ENCODE measurements at regions not wholly inside any gene's neighbourhood (a gene's known extent, or its start where the extent isn't known, plus 50 kb on each side); places are given as distances from the start of the nearest gene placed in this dataset.
"Not testable (repeated sequence)": the region's sequence is repeated elsewhere in the genome, so short reads cannot be mapped to it uniquely, and the experiment has no call there.

DNA sequence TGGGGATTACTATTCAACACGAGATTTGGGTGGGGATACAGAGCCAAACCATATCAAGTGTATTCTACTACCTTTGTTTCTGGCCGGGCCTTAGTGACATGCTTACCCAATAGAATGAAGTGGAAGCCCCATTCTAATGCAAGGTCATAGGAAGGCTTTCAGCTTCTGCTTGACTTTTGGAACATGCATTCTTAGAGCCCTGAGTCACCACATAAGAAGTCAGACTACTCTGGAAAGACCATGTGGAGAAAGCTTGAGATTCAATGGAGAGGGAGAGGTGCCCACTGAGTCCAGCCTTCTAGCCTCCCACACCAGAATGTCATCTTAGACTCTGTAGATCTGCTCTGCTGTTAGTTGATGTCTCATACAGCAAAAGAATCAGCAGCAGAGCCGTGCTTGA lies 155.7 kb upstream of the FBN2 start:
- no peak for DNase-seq (ENCODE audit: insufficient read length)
- TF ChIP-seq POLR2A (IDR thresholded peaks at IDR 0.05; ENCODE audit: low read depth, low read length), result no peak
- no peak for TF ChIP-seq TAF1 (IDR thresholded peaks at IDR 0.05; ENCODE audit: borderline replicate concordance, low read depth, low read length)
- FAIRE-seq, result no peak

- TF ChIP-seq POLR2AphosphoS5 (IDR thresholded peaks at IDR 0.05; ENCODE audit: low read depth, low read length) (no peak), POLR2A (IDR thresholded peaks at IDR 0.05; ENCODE audit: low read depth, low read length) (no peak), TAF1 (IDR thresholded peaks at IDR 0.05; ENCODE audit: borderline replicate concordance, low read depth, low read length) (no peak)
- no peak for FAIRE-seq
- DNase-seq (ENCODE audit: insufficient read length), result no peak
These were observed 157.9 kb upstream of the FBN2 start for GRCh38 chr5:128695791-128696530.

DNA sequence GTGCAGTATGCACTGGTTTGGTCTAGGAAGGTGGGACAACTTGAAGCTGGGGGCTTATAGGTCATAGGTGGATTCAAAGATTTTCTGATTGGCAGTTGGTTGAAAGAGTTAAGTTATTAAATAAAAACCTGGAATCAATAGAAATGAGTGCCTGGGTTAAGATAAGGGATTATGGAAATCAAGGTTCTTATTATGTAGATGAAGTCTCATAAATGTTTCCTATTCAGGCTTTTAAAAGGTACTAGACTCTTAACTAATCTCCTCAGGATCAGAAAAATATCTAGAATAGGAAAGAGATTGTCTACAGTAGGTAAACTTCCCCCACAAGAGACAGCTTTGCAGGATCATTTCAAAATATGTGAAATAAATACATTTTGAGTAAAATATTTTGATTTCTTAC lies 163.3 kb upstream of the FBN2 start:
- TF ChIP-seq POLR2AphosphoS5 (IDR thresholded peaks at IDR 0.05; ENCODE audit: low read depth, low read length) (no peak), POLR2A (IDR thresholded peaks at IDR 0.05; ENCODE audit: low read depth, low read length) (no peak), TAF1 (IDR thresholded peaks at IDR 0.05; ENCODE audit: borderline replicate concordance, low read depth, low read length) (no peak)
- DNase-seq (ENCODE audit: insufficient read length), result no peak
- FAIRE-seq, result no peak

- no peak for TF ChIP-seq POLR2AphosphoS5 (IDR thresholded peaks at IDR 0.05; ENCODE audit: low read depth, low read length)
- TF ChIP-seq TAF1 (IDR thresholded peaks at IDR 0.05; ENCODE audit: borderline replicate concordance, low read depth, low read length), result no peak
- TF ChIP-seq POLR2A (IDR thresholded peaks at IDR 0.05; ENCODE audit: low read depth, low read length), result no peak
- DNase-seq (ENCODE audit: insufficient read length), result no peak
- no peak for FAIRE-seq
These were observed 165.3 kb upstream of the FBN2 start for GRCh38 chr5:128703322-128703721.

DNA sequence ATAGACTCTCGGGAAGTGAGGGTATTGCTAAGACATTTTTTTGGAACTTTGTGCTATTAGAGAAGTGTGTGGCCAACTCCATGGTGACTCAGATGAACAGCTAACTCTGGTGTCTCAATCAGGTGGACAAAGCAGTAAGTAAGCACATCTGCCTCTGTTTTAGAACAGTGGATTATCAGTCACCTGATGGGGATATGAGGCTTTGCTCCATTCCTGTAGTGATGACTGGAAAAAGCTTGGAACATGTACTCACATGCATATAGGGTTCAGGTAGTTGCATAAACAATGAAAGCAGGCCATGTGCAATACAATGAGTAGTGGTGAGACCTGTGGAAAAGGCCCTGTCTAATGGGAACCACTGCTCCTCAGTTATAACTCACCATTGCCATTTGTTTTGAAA lies 168.2 kb upstream of the FBN2 start:
- TF ChIP-seq TAF1 (IDR thresholded peaks at IDR 0.05; ENCODE audit: borderline replicate concordance, low read depth, low read length) (no peak), POLR2AphosphoS5 (IDR thresholded peaks at IDR 0.05; ENCODE audit: low read depth, low read length) (no peak), POLR2A (IDR thresholded peaks at IDR 0.05; ENCODE audit: low read depth, low read length) (no peak)
- DNase-seq (ENCODE audit: insufficient read length) (no peak), FAIRE-seq (no peak)

DNA sequence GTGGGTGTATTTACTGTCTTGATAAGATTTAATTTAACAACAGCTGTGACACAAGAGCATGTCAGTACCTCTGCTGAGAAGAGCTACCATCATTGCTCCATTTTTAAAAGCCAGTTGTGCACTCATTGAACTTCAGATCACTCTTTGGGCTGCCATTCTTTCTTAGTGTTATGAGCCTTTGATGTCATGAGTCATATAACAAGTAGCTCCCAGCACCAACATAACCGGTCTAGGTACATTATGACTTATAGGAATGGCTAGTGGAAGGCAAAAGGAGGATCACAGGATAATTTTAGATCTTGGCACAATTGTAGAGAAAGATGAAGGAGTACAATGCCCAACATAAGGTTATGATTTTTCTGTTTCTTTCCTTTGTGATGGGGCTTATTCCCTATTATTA lies 170.8 kb upstream of the FBN2 start:
- no peak for DNase-seq (ENCODE audit: insufficient read length)
- FAIRE-seq, result no peak
- TF ChIP-seq TAF1 (IDR thresholded peaks at IDR 0.05; ENCODE audit: borderline replicate concordance, low read depth, low read length) (no peak), POLR2A (IDR thresholded peaks at IDR 0.05; ENCODE audit: low read depth, low read length) (no peak), POLR2AphosphoS5 (IDR thresholded peaks at IDR 0.05; ENCODE audit: low read depth, low read length) (no peak)

DNA sequence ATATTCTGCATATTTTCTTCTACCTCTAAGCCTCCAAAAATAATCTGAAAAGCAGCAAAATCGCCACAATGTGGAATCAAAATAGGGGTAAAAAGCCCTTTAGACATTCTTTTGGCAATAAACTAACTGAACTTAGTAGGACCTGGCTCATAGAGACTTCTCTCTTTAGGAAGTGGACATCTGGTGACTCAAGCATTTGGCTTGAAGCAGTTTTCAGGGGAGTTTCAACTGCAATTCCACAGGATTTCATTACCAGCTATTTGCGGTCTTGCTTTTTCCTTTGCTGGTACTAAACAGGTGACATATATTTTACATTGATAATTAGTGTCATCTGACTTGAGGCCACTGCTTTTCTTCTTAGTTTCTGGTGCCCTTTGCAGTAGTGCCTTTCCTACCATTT lies 173.2 kb upstream of the FBN2 start:
- TF ChIP-seq POLR2A (IDR thresholded peaks at IDR 0.05; ENCODE audit: low read depth, low read length) (no peak), TAF1 (IDR thresholded peaks at IDR 0.05; ENCODE audit: borderline replicate concordance, low read depth, low read length) (no peak), POLR2AphosphoS5 (IDR thresholded peaks at IDR 0.05; ENCODE audit: low read depth, low read length) (no peak)
- FAIRE-seq (no peak), DNase-seq (ENCODE audit: insufficient read length) (no peak)

GRCh38 chr5:128714551-128714950 lies 176.5 kb upstream of the FBN2 start:
- TF ChIP-seq POLR2A (IDR thresholded peaks at IDR 0.05; ENCODE audit: low read depth, low read length) (no peak), TAF1 (IDR thresholded peaks at IDR 0.05; ENCODE audit: borderline replicate concordance, low read depth, low read length) (no peak), POLR2AphosphoS5 (IDR thresholded peaks at IDR 0.05; ENCODE audit: low read depth, low read length) (no peak)
- no peak for FAIRE-seq
- no peak for DNase-seq (ENCODE audit: insufficient read length)

DNA sequence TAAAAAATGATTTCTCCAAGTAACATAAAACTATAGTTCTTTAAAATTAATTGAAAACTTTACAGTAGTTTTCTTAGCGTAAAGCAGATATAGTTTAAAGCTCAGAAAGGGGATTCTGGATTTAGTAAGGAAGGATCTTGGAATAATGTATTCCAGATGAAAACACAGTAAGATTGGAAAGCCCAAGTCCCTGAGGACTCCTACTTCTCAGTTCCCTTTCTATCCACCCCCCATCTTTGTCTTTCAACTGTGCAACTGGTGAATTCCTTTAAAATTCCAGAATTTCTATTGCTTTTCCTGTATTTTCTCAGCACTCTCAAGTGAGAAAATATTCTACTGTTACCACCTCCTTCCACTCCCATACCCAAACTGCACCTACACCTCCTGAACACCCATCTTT lies 184.5 kb upstream of the FBN2 start:
- FAIRE-seq, result no peak
- no peak for TF ChIP-seq POLR2AphosphoS5 (IDR thresholded peaks at IDR 0.05; ENCODE audit: low read depth, low read length)
- TF ChIP-seq TAF1 (IDR thresholded peaks at IDR 0.05; ENCODE audit: borderline replicate concordance, low read depth, low read length), result no peak
- TF ChIP-seq POLR2A (IDR thresholded peaks at IDR 0.05; ENCODE audit: low read depth, low read length), result no peak
- no peak for DNase-seq (ENCODE audit: insufficient read length)

- not testable (repeated sequence) for DNase-seq (ENCODE audit: insufficient read length); FAIRE-seq
These were observed 192.0 kb upstream of the FBN2 start for GRCh38 chr5:128730021-128730420.

DNA sequence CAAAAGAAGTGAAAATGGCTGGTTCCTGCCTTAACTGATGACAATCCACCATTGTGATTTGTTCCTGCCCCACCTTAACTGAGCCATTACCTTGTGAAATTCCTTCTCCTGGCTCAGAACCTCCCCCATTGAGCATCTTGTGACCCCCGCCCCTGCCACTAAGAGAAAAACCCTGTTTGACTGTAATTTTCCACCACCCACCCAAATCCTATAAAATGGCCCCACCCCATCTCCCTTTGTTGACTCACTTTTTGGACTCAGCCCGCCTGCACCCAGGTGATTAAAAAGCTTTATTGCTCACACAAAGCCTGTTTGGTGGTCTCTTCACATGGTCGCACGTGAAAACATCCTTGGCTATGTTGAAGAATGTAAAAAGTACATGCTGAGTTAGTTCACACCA lies 197.6 kb upstream of the FBN2 start:
- DNase-seq (ENCODE audit: insufficient read length); FAIRE-seq: not testable (repeated sequence)

- FAIRE-seq, result no peak
- TF ChIP-seq POLR2AphosphoS5 (IDR thresholded peaks at IDR 0.05; ENCODE audit: low read depth, low read length) (no peak), POLR2A (IDR thresholded peaks at IDR 0.05; ENCODE audit: low read depth, low read length) (no peak), TAF1 (IDR thresholded peaks at IDR 0.05; ENCODE audit: borderline replicate concordance, low read depth, low read length) (no peak)
- DNase-seq (ENCODE audit: insufficient read length), result no peak
These were observed 198.5 kb upstream of the FBN2 start for GRCh38 chr5:128736553-128736952.
